WTC11 (cell line): ENCODE measurements at regions not wholly inside any gene's neighbourhood (a gene's known extent, or its start where the extent isn't known, plus 50 kb on each side); places are given as distances from the start of the nearest gene placed in this dataset.
"Not testable (repeated sequence)": the region's sequence is repeated elsewhere in the genome, so short reads cannot be mapped to it uniquely, and the experiment has no call there.

Source experiments
- ATAC-seq: fragments of 200-7000 bp; cut with Tn5 transposase; 2 replicates; pipeline ENCODE4 v1.10.0; 2021; ENCODE audit warnings: mild to moderate bottlenecking, moderate library complexity
- CTCF ChIA-PET: fragments of 300-600 bp; sonication (Branson Sonifier 250); formaldehyde crosslinking; loops from one replicate; lab custom pipeline; 2021; ENCODE audit warnings: antibody characterized with exemption; lab: Charles Lee
- POLR2A ChIA-PET: fragments of 350-600 bp; sonication (Branson Sonifier 250); formaldehyde crosslinking; loops from one replicate; lab custom pipeline; 2021; ENCODE audit warnings: antibody characterized with exemption; lab: Charles Lee
- DNase-seq: peaks from one replicate; pipeline ENCODE4 v3.0.0; 2021; ENCODE audit warnings: low spot score
- H3K27ac Mint-ChIP-seq: 2 replicates; pipeline ENCODE4 v1.8.0; 2021; ENCODE audit warnings: mixed read lengths
- H3K27me3 Mint-ChIP-seq: 2 replicates; pipeline ENCODE4 v1.8.0; 2021; ENCODE audit warnings: low read depth, mild to moderate bottlenecking, moderate library complexity, mixed read lengths
- H3K36me3 Mint-ChIP-seq: 2 replicates; pipeline ENCODE4 v1.8.0; 2021; ENCODE audit warnings: mixed read lengths
- H3K4me1 Mint-ChIP-seq: 2 replicates; pipeline ENCODE4 v1.8.0; 2022; ENCODE audit warnings: mixed read lengths
- H3K4me3 Mint-ChIP-seq: 2 replicates; pipeline ENCODE4 v1.8.0; 2021; ENCODE audit warnings: mild to moderate bottlenecking, moderate library complexity, mixed read lengths
- H3K9me3 Mint-ChIP-seq: 2 replicates; pipeline ENCODE4 v1.8.0; 2021; ENCODE audit warnings: mixed read lengths
- AFF4 ChIP-seq: sonication (generic); formaldehyde crosslinking; IDR thresholded peaks from 2 replicates; pipeline ENCODE4 v1.8.1; 2023; ENCODE audit warnings: mild to moderate bottlenecking, missing genetic modification reagents, borderline replicate concordance
- ATF2 ChIP-seq: sonication (generic); formaldehyde crosslinking; IDR thresholded peaks from 2 replicates; pipeline ENCODE4 v1.8.1; 2022; ENCODE audit warnings: low read depth, missing genetic modification reagents, borderline replicate concordance
- ATF6 ChIP-seq: sonication (generic); formaldehyde crosslinking; IDR thresholded peaks from 2 replicates; pipeline ENCODE4 v1.8.1; 2023; ENCODE audit warnings: mild to moderate bottlenecking, missing genetic modification reagents
- CREB1 ChIP-seq: sonication (generic); formaldehyde crosslinking; IDR thresholded peaks from 2 replicates; pipeline ENCODE4 v1.8.0; 2023; ENCODE audit warnings: mild to moderate bottlenecking, missing genetic modification reagents
- CTCF ChIP-seq: fragments of 200-600 bp; IDR thresholded peaks from 2 replicates; pipeline ENCODE4 v1.8.0; 2022; ENCODE audit warnings: antibody characterized with exemption
- E2F5 ChIP-seq: sonication (generic); formaldehyde crosslinking; IDR thresholded peaks from 2 replicates; pipeline ENCODE4 v1.8.1; 2022; ENCODE audit warnings: mild to moderate bottlenecking, moderate library complexity, missing genetic modification reagents
- ETV6 ChIP-seq: sonication (generic); formaldehyde crosslinking; IDR thresholded peaks from 2 replicates; pipeline ENCODE4 v1.8.1; 2022; ENCODE audit warnings: mild to moderate bottlenecking, missing genetic modification reagents
- FOXJ3 ChIP-seq: sonication (generic); formaldehyde crosslinking; IDR thresholded peaks from 2 replicates; pipeline ENCODE4 v1.9.0; 2021; ENCODE audit warnings: missing genetic modification reagents, mild to moderate bottlenecking, borderline replicate concordance
- FOXK1 ChIP-seq: sonication (generic); formaldehyde crosslinking; IDR thresholded peaks from 2 replicates; pipeline ENCODE4 v1.8.0; 2022; ENCODE audit warnings: mild to moderate bottlenecking, moderate library complexity, missing genetic modification reagents
- GABPB1 ChIP-seq: sonication (generic); formaldehyde crosslinking; IDR thresholded peaks from 2 replicates; pipeline ENCODE4 v1.8.1; 2023; ENCODE audit warnings: mild to moderate bottlenecking, missing genetic modification reagents
- IRF1 ChIP-seq: sonication (generic); formaldehyde crosslinking; IDR thresholded peaks from 2 replicates; pipeline ENCODE4 v1.8.0; 2023; ENCODE audit warnings: missing genetic modification reagents
- MXD4 ChIP-seq: fragments of 250-450 bp; sonication (Bioruptor Pico); IDR thresholded peaks from 2 replicates; pipeline ENCODE4 v1.8.0; 2021; ENCODE audit warnings: mild to moderate bottlenecking, moderate library complexity, borderline replicate concordance
- NR1H2 ChIP-seq: sonication (generic); formaldehyde crosslinking; IDR thresholded peaks from 2 replicates; pipeline ENCODE4 v1.9.0; 2021; ENCODE audit warnings: mild to moderate bottlenecking, moderate library complexity, missing genetic modification reagents
- NR2C2 ChIP-seq: sonication (generic); formaldehyde crosslinking; IDR thresholded peaks from 2 replicates; pipeline ENCODE4 v1.8.0; 2022; ENCODE audit warnings: mild to moderate bottlenecking, missing genetic modification reagents
- OVOL2 ChIP-seq: fragments of 250-450 bp; sonication (Bioruptor Pico); IDR thresholded peaks from 2 replicates; pipeline ENCODE4 v1.9.0; 2021; ENCODE audit warnings: mild to moderate bottlenecking, borderline replicate concordance
- SMAD3 ChIP-seq: sonication (generic); formaldehyde crosslinking; IDR thresholded peaks from 2 replicates; pipeline ENCODE4 v1.8.0; 2022; ENCODE audit warnings: missing genetic modification reagents, mild to moderate bottlenecking, borderline replicate concordance
- STAT6 ChIP-seq: sonication (generic); formaldehyde crosslinking; conservative IDR thresholded peaks from 2 replicates; pipeline ENCODE4 v1.8.1; 2023; ENCODE audit warnings: mild to moderate bottlenecking, low read depth, missing genetic modification reagents, moderate library complexity
- TEAD1 ChIP-seq: sonication (generic); formaldehyde crosslinking; IDR thresholded peaks from 2 replicates; pipeline ENCODE4 v1.8.0; 2022; ENCODE audit warnings: mild to moderate bottlenecking, missing genetic modification reagents
- USF2 ChIP-seq: sonication (generic); formaldehyde crosslinking; IDR thresholded peaks from 2 replicates; pipeline ENCODE4 v1.8.1; 2023; ENCODE audit warnings: mild to moderate bottlenecking, missing genetic modification reagents, moderate library complexity
- ZNF425 ChIP-seq: fragments of 250-450 bp; sonication (Bioruptor Pico); conservative IDR thresholded peaks from 2 replicates; pipeline ENCODE4 v1.9.0; 2021; ENCODE audit warnings: mild to moderate bottlenecking

- ChIA-PET POLR2A (no interaction called here), CTCF (no interaction called here)
- TF ChIP-seq NR1H2 (CRISPR knock-in tag) (no peak), AFF4 (CRISPR knock-in tag) (no peak), CTCF (no peak), ATF2 (CRISPR knock-in tag) (no peak), USF2 (CRISPR knock-in tag) (no peak), NR2C2 (CRISPR knock-in tag) (no peak), CREB1 (CRISPR knock-in tag) (no peak), E2F5 (CRISPR knock-in tag) (no peak), SMAD3 (CRISPR knock-in tag) (no peak), TEAD1 (CRISPR knock-in tag) (no peak), ZNF425 (CRISPR knock-in tag) (no peak), ATF6 (CRISPR knock-in tag) (no peak), OVOL2 (no peak), MXD4 (CRISPR knock-in tag) (no peak), GABPB1 (no peak), FOXK1 (CRISPR knock-in tag) (no peak), STAT6 (CRISPR knock-in tag) (no peak), FOXJ3 (CRISPR knock-in tag) (no peak), ETV6 (CRISPR knock-in tag) (no peak), IRF1 (no peak)
- no peak overlapping the region for H3K27ac Mint-ChIP-seq
- H3K4me3 Mint-ChIP-seq, result no peak overlapping the region
- H3K4me1 Mint-ChIP-seq, result no peaks in the 10 kb centered on the region
- no peak for ATAC-seq
- peaks cover 57% of the 10 kb centered on the region for H3K9me3 Mint-ChIP-seq
- H3K36me3 Mint-ChIP-seq, result peaks cover 22% of the 10 kb centered on the region
- no peaks in the 10 kb centered on the region for H3K27me3 Mint-ChIP-seq
- no peak for DNase-seq
These were observed 55.9 kb upstream of the LRRK2 start for GRCh38 chr12:40168868-40169267.

GRCh38 chr12:40168419-40168818 lies 56.4 kb upstream of the LRRK2 start:
- POLR2A ChIA-PET, H3K4me1 Mint-ChIP-seq, H3K4me3 Mint-ChIP-seq, H3K27me3 Mint-ChIP-seq, ATAC-seq, H3K27ac Mint-ChIP-seq, CTCF ChIA-PET, DNase-seq: not testable (repeated sequence)
- Mint-ChIP-seq H3K36me3 (peaks cover 25% of the 10 kb centered on the region), H3K9me3 (peaks cover 57% of the 10 kb centered on the region)
